Activated T-cell treated with anti-CD3 and anti-CD28 coated beads for 1 hour (primary cell): ENCODE measurements at regions not wholly inside any gene's neighbourhood (a gene's known extent, or its start where the extent isn't known, plus 50 kb on each side); places are given as distances from the start of the nearest gene placed in this dataset.

Experiments used
- DNase-seq: peaks from one replicate; pipeline ENCODE4 v3.0.0-alpha.2; 2020; ENCODE audit warnings: low read depth

GRCh38 chr9:90539286-90539685, 103.3 kb downstream of the DIRAS2 start:
- no peak for DNase-seq

- DNase-seq, result no peak
Observed at GRCh38 chr9:90540734-90541133, 101.9 kb downstream of the DIRAS2 start.

DNA sequence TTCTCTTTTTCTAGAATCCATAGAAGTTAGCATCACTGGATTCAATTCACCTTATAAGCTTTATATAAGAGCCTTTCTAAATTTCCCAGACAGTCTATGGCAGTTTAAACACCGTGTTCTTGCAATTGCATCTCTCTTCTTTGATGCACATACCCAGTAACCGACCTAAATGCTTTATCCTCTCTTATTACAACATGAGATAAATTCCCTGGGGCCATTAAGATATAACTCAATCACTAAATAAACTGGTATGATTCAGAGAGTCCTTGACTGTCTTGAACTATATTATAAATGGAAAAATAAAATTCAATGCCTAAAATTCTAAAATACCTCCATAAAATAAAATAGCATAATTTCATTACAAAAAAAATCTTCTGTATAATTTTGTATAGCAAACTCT, 98.1 kb downstream of the DIRAS2 start:
- DNase-seq, result no peak

- no peak for DNase-seq
Observed at GRCh38 chr9:90546200-90546599, 96.4 kb downstream of the DIRAS2 start.

- DNase-seq, result no peak
Observed at GRCh38 chr9:90547896-90548295, 94.7 kb downstream of the DIRAS2 start.

DNA sequence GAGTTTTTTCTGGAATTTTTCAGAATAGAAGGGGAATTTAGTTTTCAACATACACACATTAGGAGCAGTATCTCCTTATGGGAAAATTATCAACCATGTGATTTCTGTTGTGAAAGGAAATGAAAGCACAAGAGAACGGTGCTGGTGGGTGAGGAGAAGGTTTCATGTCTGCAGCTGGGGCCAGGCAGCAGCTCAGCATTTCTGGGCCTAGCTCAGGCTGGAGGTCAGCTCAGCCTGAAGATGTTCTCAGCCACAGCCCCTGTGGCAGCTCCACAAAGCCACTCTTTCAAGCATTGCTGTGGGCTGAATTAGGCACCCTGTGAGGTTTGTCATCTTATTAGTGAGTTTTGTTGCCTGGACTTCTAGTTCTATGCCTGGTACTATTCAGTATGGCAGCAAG, 90.3 kb downstream of the DIRAS2 start:
- no peak for DNase-seq

GRCh38 chr9:90555351-90556057, 87.1 kb downstream of the DIRAS2 start:
- no peak for DNase-seq

DNA sequence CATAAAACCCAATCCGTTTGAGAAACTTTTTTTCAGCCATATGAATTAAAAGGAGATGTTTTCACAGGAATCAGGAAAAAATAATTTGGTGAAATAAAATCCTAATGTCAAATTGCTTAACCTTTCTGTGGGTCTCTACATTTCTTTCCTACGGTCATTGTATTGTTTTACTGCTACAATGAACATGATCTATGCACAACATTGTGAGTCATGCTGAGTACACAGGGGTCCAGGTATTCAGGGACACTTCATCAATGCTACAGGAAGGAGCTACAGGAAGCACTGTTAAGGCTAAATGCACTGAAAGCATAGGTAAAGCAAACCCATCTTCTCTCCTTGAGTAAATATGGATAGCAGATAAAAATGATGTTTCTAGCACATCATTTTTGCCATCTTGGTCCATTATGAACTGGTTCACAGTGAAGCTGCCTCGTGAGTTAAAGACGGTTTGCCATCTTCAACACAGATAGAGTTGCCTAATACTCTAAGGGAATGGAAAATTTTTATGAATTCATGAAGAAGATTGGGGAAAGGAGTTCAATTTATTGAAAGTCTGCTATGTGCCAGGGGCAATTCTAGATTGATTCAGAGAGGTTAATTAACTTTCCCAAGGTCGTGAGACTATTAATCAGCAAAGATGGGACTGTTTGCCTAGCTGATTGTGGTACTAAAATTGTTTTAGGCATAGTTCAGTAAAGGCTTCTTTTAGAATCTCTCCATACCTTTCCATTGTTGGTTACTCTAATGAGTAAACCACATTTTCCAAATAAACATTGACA, 85.5 kb downstream of the DIRAS2 start:
- DNase-seq, result no peak

DNA sequence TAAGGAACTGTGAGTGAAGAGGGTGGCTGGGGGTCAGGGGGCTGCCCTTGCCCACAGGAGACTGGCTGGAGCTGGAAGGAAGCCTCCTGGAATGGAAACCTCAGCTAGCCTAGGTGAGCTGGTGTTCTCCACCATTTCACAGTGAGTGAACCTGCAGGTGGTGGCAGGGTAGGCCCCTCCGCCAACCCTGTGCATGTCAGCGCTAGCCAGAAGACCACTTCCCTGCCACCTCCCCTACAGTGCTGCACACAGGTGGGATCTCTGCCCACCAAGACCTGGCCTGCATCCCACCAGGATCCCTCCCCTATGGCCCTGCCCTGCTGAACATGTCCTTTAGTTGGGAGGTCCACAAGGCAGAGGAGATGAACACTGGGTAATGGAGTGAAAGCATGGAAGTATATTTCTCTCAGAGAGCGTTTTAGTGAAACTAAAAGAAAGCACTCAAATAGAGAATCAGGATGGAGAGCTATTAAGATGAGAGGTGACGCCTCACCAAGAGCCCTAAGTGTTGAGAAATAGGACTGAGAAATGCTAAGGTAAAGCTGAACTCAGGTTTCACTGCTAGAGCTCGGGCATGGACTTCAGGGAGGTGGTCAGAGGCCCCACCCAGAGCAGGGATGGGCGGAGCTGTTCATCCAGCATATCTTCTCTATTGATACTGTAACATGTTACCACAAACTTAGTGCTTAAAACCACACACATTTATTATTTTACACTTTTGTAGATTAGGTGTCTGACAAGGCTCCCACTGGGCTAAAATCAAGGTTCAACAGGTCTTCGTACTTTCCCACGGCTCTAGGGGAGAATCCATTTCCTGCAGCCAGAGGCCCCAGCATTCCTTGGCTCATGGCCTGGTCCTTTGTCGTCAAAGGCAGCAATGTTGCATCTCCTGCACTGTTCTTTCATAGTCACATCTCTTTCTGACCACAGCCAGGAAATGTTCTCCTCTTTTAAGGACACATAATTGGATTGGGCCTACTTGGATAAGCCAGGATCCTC, 83.2 kb downstream of the DIRAS2 start:
- no peak for DNase-seq
